Progenitor cell of endocrine pancreas (in vitro differentiated cells): ENCODE measurements at regions not wholly inside any gene's neighbourhood (a gene's known extent, or its start where the extent isn't known, plus 50 kb on each side); places are given as distances from the start of the nearest gene placed in this dataset.

ENCODE experiments used
- DNase-seq: peaks from one replicate; pipeline ENCODE4 v3.0.0; 2021; ENCODE audit warnings: low spot score; ENCODE audit not compliant: unreplicated experiment
- H3K27ac Mint-ChIP-seq: 2 replicates; pipeline ENCODE4 v1.8.0; 2021; ENCODE audit warnings: mild to moderate bottlenecking, moderate library complexity, mixed read lengths
- H3K27me3 Mint-ChIP-seq: 2 replicates; pipeline ENCODE4 v1.8.0; 2021; ENCODE audit warnings: mixed read lengths
- H3K36me3 Mint-ChIP-seq: 2 replicates; pipeline ENCODE4 v1.8.0; 2022; ENCODE audit warnings: mixed read lengths; ENCODE audit not compliant: insufficient read depth
- H3K4me1 Mint-ChIP-seq: 2 replicates; pipeline ENCODE4 v1.8.0; 2021; ENCODE audit warnings: low read depth, mixed read lengths
- H3K4me3 Mint-ChIP-seq: 2 replicates; pipeline ENCODE4 v1.8.0; 2021; ENCODE audit warnings: low read depth, mild to moderate bottlenecking, moderate library complexity, mixed read lengths
- H3K9me3 Mint-ChIP-seq: 2 replicates; pipeline ENCODE4 v1.8.0; 2021; ENCODE audit warnings: low read depth, mixed read lengths
- CTCF ChIP-seq: fragments of 200-600 bp; sonication (generic); IDR thresholded peaks from one replicate; pipeline ENCODE4 v1.5.0; 2021; ENCODE audit warnings: antibody characterized with exemption, mild to moderate bottlenecking; ENCODE audit not compliant: unreplicated experiment

DNA sequence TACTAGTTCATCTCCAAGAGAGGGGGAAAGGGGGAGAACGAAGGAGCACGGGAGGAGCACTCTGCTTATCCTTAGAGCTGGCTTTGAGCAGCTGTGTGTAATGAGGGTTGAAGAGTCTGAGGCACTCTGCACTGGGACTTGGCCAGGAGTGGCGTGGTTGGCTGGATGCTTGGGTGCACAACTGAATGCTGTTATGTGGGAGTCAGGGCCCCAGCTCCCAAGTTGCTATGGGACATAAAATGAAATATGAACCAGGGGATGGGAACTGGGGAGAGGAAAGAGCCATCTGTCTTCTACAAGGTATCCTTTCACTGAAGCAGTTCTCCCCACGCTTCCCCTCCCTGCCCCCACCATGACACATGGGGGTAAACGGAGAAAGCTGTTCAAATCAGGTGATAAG is 105.9 kb upstream of the ANKFN1 start:
- peaks cover 4% of the 10 kb centered on the region for H3K9me3 Mint-ChIP-seq
- no peak for TF ChIP-seq CTCF
- H3K27ac Mint-ChIP-seq = no peak overlapping the region
- H3K4me3 Mint-ChIP-seq = no peak overlapping the region
- DNase-seq = no peak
- H3K36me3 Mint-ChIP-seq = no peaks in the 10 kb centered on the region
- no peaks in the 10 kb centered on the region for H3K4me1 Mint-ChIP-seq
- H3K27me3 Mint-ChIP-seq = peaks cover 35% of the 10 kb centered on the region

DNA sequence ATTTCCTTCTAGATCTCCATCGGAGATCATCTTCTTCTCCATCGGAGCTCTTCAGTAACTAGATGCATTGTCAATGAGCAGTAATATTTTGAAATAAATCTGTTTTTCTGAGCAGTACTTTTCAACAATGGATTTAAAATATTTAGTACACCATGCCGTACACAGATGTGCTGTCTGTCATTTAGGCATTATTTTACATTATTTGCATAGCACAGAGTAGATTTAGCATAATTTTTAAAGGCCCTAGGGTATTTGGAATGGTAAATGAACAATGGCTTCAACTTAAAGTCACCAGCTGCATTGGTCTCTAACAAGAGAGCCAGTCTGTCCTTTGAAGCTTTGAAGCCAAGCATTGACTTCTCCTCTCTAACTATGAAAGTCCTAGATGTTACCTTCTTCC is 95.4 kb upstream of the ANKFN1 start:
- peaks cover 23% of the 10 kb centered on the region for H3K9me3 Mint-ChIP-seq
- no peak for TF ChIP-seq CTCF
- H3K4me3 Mint-ChIP-seq = no peak overlapping the region
- H3K4me1 Mint-ChIP-seq = no peaks in the 10 kb centered on the region
- peaks cover 8% of the 10 kb centered on the region for H3K27me3 Mint-ChIP-seq
- DNase-seq = no peak
- H3K27ac Mint-ChIP-seq = no peak overlapping the region
- H3K36me3 Mint-ChIP-seq = no peaks in the 10 kb centered on the region

DNA sequence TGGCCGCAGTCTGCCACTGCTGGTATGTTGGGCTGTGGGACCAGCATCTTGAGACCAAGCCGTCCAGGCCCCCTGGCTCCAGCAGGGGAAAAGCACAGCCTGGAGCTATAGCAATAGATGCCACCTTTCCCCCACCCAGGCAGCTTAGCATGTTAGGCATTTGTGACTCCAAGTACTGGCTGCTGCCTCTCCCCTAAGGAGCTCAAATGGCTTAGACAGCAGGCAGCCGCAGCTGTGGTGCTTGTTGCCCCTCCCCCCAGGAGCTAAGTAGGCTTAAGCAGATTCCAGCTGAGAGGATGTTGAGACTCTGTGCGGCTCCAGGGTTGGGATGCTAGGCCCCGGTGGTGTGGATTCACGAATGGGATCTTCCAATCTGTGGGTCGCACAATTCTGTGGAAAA is 88.8 kb upstream of the ANKFN1 start:
- Mint-ChIP-seq H3K27ac (no peak overlapping the region), H3K27me3 (no peaks in the 10 kb centered on the region), H3K9me3 (peaks cover 29% of the 10 kb centered on the region), H3K4me1 (no peaks in the 10 kb centered on the region), H3K36me3 (peaks cover 2% of the 10 kb centered on the region), H3K4me3 (no peak overlapping the region)
- TF ChIP-seq CTCF = no peak
- DNase-seq = no peak

DNA sequence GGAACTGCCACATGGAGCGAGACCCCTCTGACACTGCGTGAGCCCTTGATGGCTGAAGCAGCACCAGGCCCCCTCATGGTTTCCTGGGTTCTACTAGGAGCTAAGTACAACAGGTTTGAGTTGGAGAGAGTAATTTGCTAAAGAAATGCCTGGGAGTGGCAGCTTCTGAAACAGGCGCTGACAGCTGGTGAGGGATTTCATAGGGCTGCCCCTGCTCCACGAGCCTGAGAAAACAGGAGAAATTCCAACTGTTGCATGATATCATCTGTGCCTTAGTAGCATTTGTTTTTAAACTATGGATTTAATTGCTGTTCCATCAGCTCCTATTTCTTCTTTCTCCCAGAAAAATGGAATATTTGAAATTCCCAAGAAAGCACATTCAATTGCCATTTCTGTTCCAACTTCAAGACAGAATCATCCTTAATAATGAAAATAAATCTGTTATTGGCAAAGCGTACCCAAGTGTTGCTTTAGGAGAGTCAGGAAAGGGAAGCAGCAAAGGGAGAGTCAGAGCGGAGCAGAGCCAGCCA is 78.8 kb upstream of the ANKFN1 start:
- no peaks in the 10 kb centered on the region for H3K36me3 Mint-ChIP-seq
- no peak overlapping the region for H3K27ac Mint-ChIP-seq
- peaks cover 21% of the 10 kb centered on the region for H3K27me3 Mint-ChIP-seq
- H3K9me3 Mint-ChIP-seq = peaks cover 4% of the 10 kb centered on the region
- H3K4me1 Mint-ChIP-seq = peaks cover 8% of the 10 kb centered on the region
- DNase-seq = no peak
- no peak for TF ChIP-seq CTCF
- no peak overlapping the region for H3K4me3 Mint-ChIP-seq

- TF ChIP-seq CTCF = no peak
- DNase-seq = no peak
- no peaks in the 10 kb centered on the region for H3K36me3 Mint-ChIP-seq
- H3K9me3 Mint-ChIP-seq = peaks cover 4% of the 10 kb centered on the region
- no peak overlapping the region for H3K27ac Mint-ChIP-seq
- peaks cover 14% of the 10 kb centered on the region for H3K27me3 Mint-ChIP-seq
- no peak overlapping the region for H3K4me3 Mint-ChIP-seq
- peaks cover 7% of the 10 kb centered on the region for H3K4me1 Mint-ChIP-seq
Measured at GRCh38 chr17:56076980-56077379, 76.3 kb upstream of the ANKFN1 start.
